Activated naive CD4-positive, alpha-beta T cell (primary cell): ENCODE measurements at regions not wholly inside any gene's neighbourhood (a gene's known extent, or its start where the extent isn't known, plus 50 kb on each side); places are given as distances from the start of the nearest gene placed in this dataset.
"Not testable (repeated sequence)": the region's sequence is repeated elsewhere in the genome, so short reads cannot be mapped to it uniquely, and the experiment has no call there.

Source experiments
- DNase-seq, 4 experiments: peaks; one replicate each; lab custom pipeline; 2025; lab: John Stamatoyannopoulos, UW

- no peak for DNase-seq
Measured at GRCh38 chr3:153830552-153830951, 290.6 kb upstream of the ARHGEF26 start.

DNA sequence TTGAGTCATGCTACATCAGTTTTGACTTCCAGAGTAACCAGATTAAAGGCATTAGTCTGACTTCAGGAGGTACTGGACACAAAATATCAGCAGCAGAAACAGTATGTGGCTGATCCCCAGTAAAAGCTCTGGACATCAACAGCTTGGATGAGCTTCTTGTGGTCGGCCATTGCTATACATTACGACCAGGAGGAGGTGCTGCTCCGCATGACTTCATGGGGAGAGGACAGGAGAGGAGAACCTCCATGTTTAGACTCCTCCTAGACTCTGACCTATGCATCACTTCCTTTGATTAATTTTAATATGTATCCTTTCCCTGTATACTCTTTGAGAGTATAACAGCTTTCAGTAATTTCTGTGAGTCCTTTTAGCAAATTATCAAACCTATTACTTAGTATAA lies 285.6 kb upstream of the ARHGEF26 start:
- DNase-seq, result no peak

DNA sequence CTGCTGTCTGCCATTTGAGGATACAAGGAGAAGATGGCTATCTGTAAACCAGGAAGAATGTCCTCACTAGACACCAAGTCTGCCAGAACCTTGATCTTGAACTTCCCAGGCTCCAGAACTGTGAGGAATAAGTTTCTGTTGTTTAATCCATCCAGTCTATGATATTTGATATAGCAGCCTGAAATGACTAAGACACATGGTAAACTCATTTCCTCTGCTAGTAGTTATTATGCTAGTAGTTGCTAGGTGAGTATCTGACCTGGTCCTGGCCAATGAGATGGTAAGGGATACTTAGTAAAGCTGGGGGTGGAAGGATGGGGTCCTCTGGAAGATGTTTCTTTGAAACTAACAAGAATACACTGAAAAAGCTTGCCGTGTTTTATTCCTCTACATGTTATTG lies 280.7 kb upstream of the ARHGEF26 start:
- DNase-seq, result no peak

DNA sequence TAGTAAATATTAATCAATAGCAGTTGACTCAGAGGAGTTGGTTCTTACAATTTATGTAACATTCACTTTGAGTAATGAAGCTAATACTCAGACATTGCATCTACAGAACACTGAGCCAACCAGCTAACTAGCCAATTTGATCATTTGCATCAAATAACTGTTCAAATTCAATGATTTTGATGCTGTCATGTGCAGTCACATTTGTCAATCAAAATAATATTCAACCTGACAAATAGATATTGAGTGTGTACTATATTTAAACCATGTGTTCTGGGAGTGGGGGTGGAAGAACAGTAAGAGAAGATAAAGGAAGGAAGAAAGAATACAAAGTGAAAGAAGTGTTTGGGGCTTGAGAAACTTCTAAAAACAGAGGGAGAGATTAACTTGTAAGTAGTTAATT lies 277.2 kb upstream of the ARHGEF26 start:
- no peak for DNase-seq

DNA sequence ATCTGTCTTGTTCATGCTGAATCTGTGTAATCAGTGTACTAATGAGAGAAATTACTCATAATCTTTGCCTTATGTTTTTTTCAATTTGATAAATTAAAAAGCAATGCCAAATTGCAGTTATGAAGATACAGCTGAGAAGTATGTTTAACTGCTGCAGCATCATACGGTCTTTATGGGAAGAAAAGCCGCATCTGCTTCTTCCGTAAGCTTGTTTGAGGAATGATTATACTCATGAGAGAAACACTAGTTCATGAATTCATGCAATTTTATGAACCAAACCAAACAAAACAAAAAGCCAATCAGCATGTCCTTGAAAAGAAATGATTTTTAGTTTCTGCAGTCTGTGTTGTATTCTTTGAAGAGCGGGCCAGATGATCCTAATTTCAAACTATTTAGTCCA lies 275.9 kb upstream of the ARHGEF26 start:
- DNase-seq, result no peak

GRCh38 chr3:153848702-153849101 lies 272.5 kb upstream of the ARHGEF26 start:
- no peak for DNase-seq

- DNase-seq, result no peak
Measured at GRCh38 chr3:153852355-153852754, 268.8 kb upstream of the ARHGEF26 start.

- no peak for DNase-seq
Measured at GRCh38 chr3:153853163-153853562, 268.0 kb upstream of the ARHGEF26 start.

DNA sequence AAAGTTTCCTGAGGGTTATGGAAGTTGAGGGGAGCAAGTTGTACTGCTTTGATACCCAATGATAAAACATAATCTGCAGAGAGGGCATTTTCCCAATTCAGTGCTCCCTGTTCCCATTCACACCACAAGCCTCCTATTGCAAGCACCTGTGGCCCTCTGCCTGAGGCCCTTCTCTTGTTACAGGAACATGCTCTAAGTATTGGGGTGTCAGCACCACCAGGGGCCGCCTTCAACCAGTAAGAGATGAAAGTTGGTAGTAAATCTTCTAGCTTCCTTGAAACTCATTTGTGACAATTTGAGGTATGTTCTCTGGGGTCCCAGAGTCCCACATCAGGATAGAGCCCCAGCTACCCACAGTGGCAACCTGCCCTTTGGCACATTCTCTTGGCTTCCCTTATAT lies 265.4 kb upstream of the ARHGEF26 start:
- no peak for DNase-seq

DNA sequence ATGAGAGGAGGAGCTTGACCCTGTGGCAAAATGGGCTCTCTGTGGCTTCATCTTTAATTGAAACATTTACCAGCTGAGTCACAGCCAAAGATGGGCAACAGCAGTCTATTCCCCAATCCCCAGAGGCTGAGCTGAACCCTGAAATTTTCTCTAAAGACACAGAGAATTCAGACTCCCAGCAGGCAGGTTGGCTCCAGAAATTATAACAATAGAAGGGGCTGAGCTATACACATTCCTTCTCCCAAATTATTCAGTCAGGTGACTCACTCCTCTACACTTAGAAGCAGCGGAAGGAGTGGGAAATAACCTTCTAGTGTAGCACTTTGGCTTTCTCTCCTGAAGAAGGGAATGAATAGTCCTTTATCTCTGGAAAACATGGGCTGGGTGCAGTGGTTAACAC lies 264.3 kb upstream of the ARHGEF26 start:
- DNase-seq, result no peak

- DNase-seq, result no peak
Measured at GRCh38 chr3:153864793-153865192, 256.4 kb upstream of the ARHGEF26 start.

GRCh38 chr3:153866901-153867300 lies 254.3 kb upstream of the ARHGEF26 start:
- DNase-seq, result no peak

GRCh38 chr3:153874348-153874747 lies 246.8 kb upstream of the ARHGEF26 start:
- not testable (repeated sequence) for DNase-seq

- no peak for DNase-seq
Measured at GRCh38 chr3:153880493-153880892, 240.7 kb upstream of the ARHGEF26 start.

DNA sequence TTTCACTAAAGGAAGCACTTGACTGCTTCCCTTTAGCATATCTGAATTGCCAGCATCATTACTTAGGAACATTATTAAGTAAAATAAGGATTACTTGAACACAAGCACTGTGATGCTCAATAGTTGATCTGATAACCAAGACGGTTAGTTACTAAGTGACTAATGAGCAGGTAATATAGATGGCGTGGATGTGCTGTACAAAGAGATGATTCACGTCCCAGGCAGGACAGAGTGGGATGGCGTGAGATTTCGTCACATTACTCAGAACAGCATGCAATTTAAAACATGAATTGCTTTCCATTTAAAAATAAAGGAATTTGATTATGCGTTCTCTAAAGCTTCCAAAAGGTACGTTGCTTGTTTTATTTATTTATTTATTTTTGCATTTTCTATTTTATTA lies 240.0 kb upstream of the ARHGEF26 start:
- no peak for DNase-seq

DNA sequence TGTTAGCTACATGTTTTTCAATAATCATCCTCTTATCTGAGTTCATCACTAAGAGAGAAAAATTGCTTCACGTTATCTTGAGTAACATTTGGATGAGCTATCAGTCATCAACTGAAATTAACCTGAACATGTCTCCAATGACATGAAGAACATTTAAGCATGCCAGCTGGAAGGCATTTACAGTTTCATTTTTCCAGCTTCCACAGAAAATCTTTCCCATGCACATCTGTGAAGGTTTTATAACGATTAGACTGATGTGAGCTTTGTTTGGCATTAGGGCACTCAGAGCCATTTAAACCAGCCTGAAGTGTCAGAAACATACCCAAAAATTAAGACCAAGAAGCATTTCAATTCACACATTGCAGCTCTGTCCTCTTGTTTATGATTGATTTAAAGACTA lies 235.8 kb upstream of the ARHGEF26 start:
- no peak for DNase-seq

DNA sequence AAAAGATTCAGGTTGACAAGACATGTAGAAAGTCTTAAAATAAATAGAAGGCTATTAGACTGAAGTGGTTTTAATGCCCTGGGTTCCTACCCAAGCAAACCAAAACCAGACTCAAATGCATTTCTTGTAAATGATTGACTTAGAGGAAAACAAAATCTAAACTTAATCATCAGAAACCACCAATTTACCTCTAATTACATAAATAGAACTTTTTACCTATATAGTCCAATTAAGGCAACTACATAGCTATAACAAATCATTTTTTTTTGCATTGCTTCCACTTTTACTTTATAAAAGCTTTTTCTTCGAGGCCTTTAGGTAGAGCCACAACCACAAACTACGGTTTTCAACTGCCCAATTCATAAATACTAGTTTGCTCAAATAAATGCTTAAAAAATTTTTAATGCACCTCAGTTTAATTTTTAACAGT lies 231.3 kb upstream of the ARHGEF26 start:
- DNase-seq, result no peak

GRCh38 chr3:153892126-153892525 lies 229.1 kb upstream of the ARHGEF26 start:
- DNase-seq, result no peak

- no peak for DNase-seq
Measured at GRCh38 chr3:153894857-153895256, 226.3 kb upstream of the ARHGEF26 start.

GRCh38 chr3:153896197-153896596 lies 225.0 kb upstream of the ARHGEF26 start:
- DNase-seq, result no peak

GRCh38 chr3:153897025-153897723 lies 224.0 kb upstream of the ARHGEF26 start:
- no peak for DNase-seq

DNA sequence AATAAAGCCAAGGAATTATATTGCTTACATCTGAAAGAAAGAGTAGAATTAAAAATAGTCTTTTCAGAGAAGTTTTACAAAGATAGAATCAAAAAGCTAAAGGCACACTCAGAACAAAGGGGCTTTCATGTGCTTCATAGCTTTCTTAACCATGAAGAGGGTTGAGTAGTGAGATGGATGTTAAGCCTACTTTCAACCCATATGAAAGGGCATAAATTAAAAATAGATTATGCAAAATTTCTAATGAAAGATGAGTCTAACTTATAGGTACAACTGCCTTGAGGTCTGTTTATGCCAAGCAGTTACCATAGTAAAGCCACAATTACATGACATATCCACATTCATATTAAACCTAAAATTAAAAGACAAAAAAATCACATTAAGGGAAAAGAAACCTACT lies 223.3 kb upstream of the ARHGEF26 start:
- no peak for DNase-seq

- no peak for DNase-seq
Measured at GRCh38 chr3:153901152-153901551, 220.0 kb upstream of the ARHGEF26 start.

DNA sequence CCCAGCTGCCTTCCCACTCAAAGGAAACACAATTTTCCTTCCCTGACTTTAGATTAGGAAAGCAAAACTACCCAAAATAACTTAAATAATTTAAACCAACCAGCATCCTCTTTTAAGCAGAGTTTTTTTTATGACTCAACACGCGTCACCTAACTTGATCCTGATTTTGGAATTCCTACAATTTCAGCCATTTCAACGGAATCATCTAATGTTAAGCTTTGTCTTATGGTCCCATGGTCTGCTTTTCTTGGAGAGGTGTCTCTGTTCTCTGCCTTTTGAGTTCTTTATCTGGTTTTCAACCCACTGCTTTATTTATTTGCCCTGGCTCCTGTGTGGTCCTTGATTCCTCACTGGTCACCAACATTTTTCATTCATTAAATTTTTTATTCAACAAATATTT lies 219.2 kb upstream of the ARHGEF26 start:
- no peak for DNase-seq
